Liver (tissue), 3 donors: ENCODE measurements at regions not wholly inside any gene's neighbourhood (a gene's known extent, or its start where the extent isn't known, plus 50 kb on each side); places are given as distances from the start of the nearest gene placed in this dataset.

Experiments used
- ATF3 ChIP-seq: IDR thresholded peaks from 2 replicates; pipeline ENCODE4 v1.6.1; 2016; ENCODE audit warnings: antibody characterized with exemption
- CTCF ChIP-seq: fragments of 150-350 bp; IDR thresholded peaks from 2 replicates; pipeline ENCODE4 v1.5.1; 2017; ENCODE audit warnings: improper control_type of control experiment, low read depth, low read length; ENCODE audit not compliant: missing input control
- JUND ChIP-seq, 2 donors: IDR thresholded peaks; 2 replicates each; pipeline ENCODE4 v1.6.1; 2016; ENCODE audit warnings: antibody characterized with exemption in 2 of 2
- MAX ChIP-seq: IDR thresholded peaks from 2 replicates; pipeline ENCODE4 v1.6.1; 2016; ENCODE audit warnings: antibody characterized with exemption
- REST ChIP-seq: IDR thresholded peaks from 2 replicates; pipeline ENCODE4 v1.6.1; 2016; ENCODE audit warnings: antibody characterized with exemption, mild to moderate bottlenecking
- TAF1 ChIP-seq: conservative IDR thresholded peaks from 2 replicates; pipeline ENCODE4 v1.6.1; 2016; ENCODE audit warnings: antibody characterized with exemption, mild to moderate bottlenecking
- donor health status: healthy.
- donor health status: healthy.

GRCh38 chr2:173754837-173755236, 210.3 kb downstream of the SP3 start:
- TF ChIP-seq CTCF (no peak), ATF3 (no peak), TAF1 (no peak), REST (no peak), MAX (no peak), JUND (IDR thresholded peaks at IDR 0.05) (no peak)
